GM18526 (cell line): ENCODE measurements at regions not wholly inside any gene's neighbourhood (a gene's known extent, or its start where the extent isn't known, plus 50 kb on each side); places are given as distances from the start of the nearest gene placed in this dataset.

Source experiments
- POLR2A ChIP-seq: IDR thresholded peaks from 3 replicates; pipeline ENCODE4 v1.6.1; 2011; ENCODE audit not compliant: insufficient read length; ENCODE audit errors: extremely low read depth

- TF ChIP-seq POLR2A = no peak
Measured at GRCh38 chr16:72728516-72728915, 319.4 kb downstream of the ZFHX3 start.

DNA sequence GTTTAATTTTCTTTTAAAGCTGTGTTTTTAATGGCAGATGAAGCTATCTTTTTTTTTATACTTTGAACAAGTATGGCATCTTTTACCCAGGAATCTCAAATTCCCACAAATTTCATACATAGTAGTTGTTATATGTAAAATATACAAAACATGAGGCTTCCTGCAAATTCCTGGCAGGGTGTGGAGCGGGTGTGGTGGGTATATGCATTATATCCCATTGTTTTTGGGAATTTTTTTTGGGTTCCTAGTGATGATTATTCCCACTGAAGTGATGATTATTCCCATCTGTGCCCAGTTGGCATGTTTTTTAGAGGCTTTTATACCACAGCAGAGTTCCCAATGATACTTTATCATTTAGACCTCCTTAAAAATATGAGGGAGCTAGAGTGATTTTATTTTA lies 320.4 kb downstream of the ZFHX3 start:
- no peak for TF ChIP-seq POLR2A

- no peak for TF ChIP-seq POLR2A
Measured at GRCh38 chr16:72725643-72726042, 322.3 kb downstream of the ZFHX3 start.

- no peak for TF ChIP-seq POLR2A
Measured at GRCh38 chr16:72723781-72724180, 324.1 kb downstream of the ZFHX3 start.

DNA sequence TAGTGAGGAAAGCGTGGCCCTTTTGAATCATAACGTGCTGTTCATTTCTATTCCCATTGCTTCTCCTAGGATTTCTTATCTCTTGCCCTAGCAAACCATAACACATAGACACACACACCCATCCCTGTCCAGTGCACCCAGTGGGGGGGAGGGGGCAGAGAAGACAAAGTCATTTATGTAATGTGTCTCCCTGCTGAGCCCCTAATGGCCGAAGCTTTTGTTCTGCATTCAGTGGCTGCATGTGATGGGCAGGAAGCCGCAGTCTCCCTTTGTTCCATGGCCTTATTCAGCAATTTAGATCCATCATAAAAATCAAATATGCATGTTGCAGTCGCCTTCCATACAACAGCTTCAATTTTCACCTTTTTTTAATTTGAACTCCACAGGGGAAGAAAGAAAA lies 325.4 kb downstream of the ZFHX3 start:
- no peak for TF ChIP-seq POLR2A

GRCh38 chr16:72721981-72722380 lies 325.9 kb downstream of the ZFHX3 start:
- no peak for TF ChIP-seq POLR2A

GRCh38 chr16:72715267-72715666 lies 332.7 kb downstream of the ZFHX3 start:
- TF ChIP-seq POLR2A = no peak

DNA sequence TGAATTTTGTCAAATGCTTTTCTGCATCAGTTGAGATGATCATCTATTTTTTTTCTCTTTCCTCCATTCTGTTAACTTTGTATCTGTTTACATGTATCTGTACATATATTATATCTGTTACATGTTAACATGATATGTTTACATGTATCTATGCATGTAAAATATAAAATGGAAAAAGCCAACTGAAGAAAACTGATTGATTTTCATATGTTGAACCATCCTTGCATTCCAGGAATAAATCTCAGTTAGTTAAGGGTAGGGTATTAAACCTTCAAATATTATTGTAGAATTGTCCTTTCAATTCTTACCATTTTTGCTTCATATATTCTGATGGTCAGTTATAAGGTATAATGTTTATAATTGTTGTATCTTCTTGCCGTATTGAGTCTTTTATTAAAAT lies 336.1 kb downstream of the ZFHX3 start:
- TF ChIP-seq POLR2A = no peak

- no peak for TF ChIP-seq POLR2A
Measured at GRCh38 chr16:72705801-72706200, 342.1 kb downstream of the ZFHX3 start.

- no peak for TF ChIP-seq POLR2A
Measured at GRCh38 chr16:72704746-72705372, 343.1 kb downstream of the ZFHX3 start.

DNA sequence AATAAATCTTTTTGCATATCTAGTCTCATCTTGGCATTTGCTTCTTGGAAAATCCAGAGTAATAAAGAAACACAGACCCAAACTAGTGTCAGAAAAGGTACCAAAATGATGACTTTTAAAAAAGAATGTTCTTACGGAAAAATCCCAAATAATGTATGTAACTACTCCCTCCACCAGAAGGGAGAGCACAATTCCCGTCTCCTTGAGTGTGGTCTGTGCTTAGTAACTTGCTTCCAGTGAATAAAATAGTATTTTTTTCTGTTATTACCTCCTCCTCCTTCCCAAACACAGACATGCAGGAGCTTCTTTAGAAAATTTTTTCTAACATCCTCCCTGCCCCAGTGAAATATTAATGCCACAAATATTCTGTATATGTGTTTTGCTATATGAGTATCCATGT lies 358.1 kb downstream of the ZFHX3 start:
- TF ChIP-seq POLR2A = no peak

DNA sequence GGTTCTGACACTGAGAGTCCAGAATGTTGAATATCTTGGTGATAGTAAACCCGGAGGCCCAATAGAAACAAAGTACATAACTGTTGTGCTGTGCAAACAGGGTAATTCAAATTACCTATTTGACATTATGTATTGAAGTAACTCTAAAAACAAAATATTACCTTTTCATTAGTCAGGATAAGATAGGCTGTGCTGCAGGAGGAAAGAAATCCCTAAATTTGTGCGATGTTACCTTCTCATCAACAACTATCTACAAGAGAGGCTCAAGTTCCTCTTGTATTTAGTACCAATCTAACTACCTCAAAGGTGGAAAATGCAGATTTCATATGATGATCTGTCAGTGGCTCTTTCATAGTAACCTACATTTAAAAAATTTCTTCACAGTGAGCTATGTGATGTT lies 367.2 kb downstream of the ZFHX3 start:
- TF ChIP-seq POLR2A = no peak

DNA sequence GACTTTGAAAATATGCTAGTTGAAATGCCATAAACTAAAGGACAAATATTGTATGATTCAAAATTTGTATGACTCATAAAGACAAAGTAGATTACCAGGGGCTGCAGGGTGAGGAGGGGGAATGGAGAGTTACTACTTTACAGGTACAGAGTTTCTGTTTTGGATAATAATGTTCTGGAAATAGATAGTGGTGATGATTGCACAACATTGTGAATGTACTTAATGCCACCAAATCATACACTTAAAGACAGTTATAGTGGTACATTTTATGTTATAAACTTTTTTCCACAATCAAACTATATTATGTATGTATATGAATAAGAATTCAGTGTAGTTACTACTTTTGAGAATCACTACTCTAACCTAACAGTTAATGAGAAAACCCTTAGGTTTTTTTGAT lies 368.1 kb downstream of the ZFHX3 start:
- no peak for TF ChIP-seq POLR2A

DNA sequence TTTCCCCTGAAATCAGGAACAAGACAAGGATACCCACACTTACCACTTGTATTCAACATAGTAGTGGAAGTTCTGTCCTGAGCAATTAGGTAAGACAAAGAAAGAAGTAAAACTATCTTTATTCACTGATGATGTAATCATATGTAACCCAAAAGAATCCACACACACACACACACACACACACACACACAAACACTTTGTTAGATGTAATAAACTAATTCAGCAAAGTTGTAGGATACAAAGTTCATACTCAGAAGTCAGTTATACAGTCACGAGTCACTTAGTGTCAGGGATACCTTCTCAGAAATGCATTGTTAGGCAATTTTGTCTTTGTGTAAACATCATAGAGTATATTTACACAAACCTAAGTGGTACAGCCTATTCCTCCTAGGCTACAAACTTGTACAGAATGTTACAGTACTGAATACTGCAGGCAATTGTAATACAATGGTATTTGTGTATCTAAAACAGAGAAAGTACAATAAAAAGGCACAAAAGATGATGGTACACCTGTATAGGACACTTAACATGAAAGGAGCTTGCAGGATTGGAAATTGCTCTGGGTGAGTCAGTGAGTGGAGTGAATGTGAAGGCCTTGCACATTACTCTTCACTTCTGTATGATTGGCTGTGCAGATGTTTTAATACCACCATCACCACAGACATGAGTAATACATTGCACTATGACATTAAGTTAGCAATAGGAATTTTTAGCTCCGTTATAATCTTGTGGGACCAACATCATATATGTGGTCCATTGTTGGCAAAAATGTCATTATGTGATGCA lies 370.1 kb downstream of the ZFHX3 start:
- no peak for TF ChIP-seq POLR2A

DNA sequence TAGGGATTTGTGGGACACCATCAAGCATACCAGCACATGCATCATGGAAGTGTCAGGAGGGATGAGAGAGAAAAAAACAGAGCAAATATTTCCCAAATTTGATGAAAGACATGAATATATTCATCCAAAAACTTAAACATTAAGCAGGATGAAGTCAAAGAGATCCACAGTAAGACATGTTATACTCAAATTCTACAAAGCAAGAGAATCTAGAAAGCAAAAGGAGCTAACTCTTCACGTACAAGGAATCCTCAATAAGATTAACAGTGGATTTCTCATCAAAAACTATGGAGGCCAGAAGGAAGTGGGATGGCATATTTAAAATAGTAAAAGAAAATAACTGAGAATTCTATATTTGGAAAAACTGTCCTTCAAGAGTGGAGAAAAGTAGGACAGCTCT lies 374.8 kb downstream of the ZFHX3 start:
- TF ChIP-seq POLR2A = no peak

- TF ChIP-seq POLR2A = no peak
Measured at GRCh38 chr16:72666267-72666666, 381.7 kb downstream of the ZFHX3 start.

GRCh38 chr16:72665701-72666100 lies 382.2 kb downstream of the ZFHX3 start:
- TF ChIP-seq POLR2A = no peak
